GM12891 (cell line): ENCODE measurements at regions not wholly inside any gene's neighbourhood (a gene's known extent, or its start where the extent isn't known, plus 50 kb on each side); places are given as distances from the start of the nearest gene placed in this dataset.

Experiments used
- DNase-seq: peaks from one replicate; pipeline ENCODE4 v3.0.0; 2011; ENCODE audit warnings: low spot score; ENCODE audit not compliant: insufficient read length
- FAIRE-seq: peaks from 2 replicates; lab custom pipeline; 2011; peaks lifted over from hg19 to GRCh38; lab: Jason Lieb, UNC
- PAX5 ChIP-seq: IDR thresholded peaks from 2 replicates; pipeline ENCODE4 v1.6.1; 2011; ENCODE audit warnings: low read length, moderate library complexity, mild to moderate bottlenecking; ENCODE audit not compliant: insufficient read depth, severe bottlenecking
- POLR2A ChIP-seq: IDR thresholded peaks from 2 replicates; pipeline ENCODE4 v1.6.1; 2011; ENCODE audit warnings: low read depth, low read length, control low read depth
- POLR2AphosphoS5 ChIP-seq: IDR thresholded peaks from 2 replicates; pipeline ENCODE4 v1.6.1; 2011; ENCODE audit warnings: low read depth, low read length, control low read depth
- POU2F2 ChIP-seq: IDR thresholded peaks from 2 replicates; pipeline ENCODE4 v1.6.1; 2011; ENCODE audit warnings: low read depth, mild to moderate bottlenecking, control low read depth, low read length, moderate library complexity
- SPI1 ChIP-seq: IDR thresholded peaks from 2 replicates; pipeline ENCODE4 v1.6.1; 2011; ENCODE audit warnings: low read depth, low read length, control low read depth
- TAF1 ChIP-seq: IDR thresholded peaks from 2 replicates; pipeline ENCODE4 v1.6.1; 2011; ENCODE audit warnings: low read depth, low read length, control low read depth

DNA sequence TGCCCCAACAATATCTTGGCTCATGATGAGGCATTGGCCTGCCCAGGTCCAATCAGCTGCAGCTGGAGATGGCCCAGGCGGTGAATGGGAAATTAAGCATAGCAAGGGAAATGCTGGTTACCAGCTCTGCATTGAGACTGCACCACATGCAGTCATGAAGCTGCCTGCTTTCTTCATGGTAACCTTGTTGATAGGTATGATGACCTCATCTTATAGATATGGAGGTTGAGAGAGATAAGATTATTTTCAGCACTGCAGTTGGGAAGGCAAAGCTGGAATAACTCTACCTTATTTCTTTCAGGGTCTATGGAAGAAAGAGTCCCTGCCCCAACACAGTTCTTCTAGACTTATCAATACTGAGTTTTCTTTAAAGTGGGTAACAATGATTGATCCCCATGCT is 180.1 kb downstream of the ICE1 start:
- FAIRE-seq (no peak), DNase-seq (no peak)
- TF ChIP-seq PAX5, result no peak
- no peak for TF ChIP-seq TAF1
- TF ChIP-seq POLR2AphosphoS5, result no peak
- no peak for TF ChIP-seq POLR2A
- TF ChIP-seq POU2F2, result no peak
- TF ChIP-seq SPI1, result no peak

DNA sequence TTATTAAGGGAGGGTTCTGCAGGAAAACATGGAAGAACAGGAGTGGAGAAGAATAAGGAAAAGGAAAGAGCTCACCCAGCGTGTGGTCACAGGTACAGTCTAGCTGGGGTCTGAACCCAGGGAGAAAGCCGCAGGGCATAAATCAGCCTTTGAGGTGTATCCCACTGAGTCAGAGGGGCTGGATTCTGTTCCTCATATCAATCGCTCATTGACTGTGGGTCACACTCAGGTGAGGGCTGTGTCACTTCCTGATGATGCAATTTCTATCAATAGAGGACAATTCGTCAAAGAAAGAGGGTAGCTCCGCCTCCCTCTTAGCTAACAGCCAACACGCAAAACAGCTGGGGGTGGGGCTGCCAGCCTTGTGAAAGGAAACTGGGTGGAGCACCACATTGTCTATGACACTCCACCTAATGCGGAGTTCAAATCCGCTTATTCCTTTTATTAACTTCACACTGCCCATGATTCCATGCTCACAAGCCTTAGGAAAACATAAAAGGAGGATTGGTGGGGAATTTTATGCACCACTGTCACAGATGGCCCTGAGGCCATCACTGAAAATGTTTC is 176.2 kb downstream of the ICE1 start:
- FAIRE-seq, result no peak
- DNase-seq, result no peak
- no peak for TF ChIP-seq SPI1
- TF ChIP-seq POLR2A, result no peak
- TF ChIP-seq POU2F2, result no peak
- TF ChIP-seq PAX5, result no peak
- no peak for TF ChIP-seq TAF1
- no peak for TF ChIP-seq POLR2AphosphoS5

DNA sequence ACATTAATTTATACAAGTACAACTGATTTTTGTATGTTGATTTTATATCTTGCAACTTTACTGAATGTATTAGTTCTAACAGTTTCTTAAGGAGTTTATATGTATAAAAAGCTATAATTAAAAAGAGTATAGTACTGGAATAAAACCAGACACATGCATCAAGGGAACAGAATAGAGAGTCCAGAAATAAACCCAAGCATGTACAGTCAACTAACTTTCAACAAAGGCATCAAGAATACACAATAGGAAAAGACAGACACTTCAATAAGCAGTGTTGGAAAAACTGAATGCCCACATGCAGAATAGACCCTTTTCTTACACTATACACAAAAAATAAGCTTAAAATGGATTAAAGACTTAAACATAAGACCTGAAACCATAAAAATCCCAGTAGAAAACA is 170.9 kb downstream of the ICE1 start:
- FAIRE-seq, result no peak
- TF ChIP-seq POU2F2, result no peak
- no peak for TF ChIP-seq PAX5
- no peak for TF ChIP-seq TAF1
- TF ChIP-seq POLR2A, result no peak
- no peak for TF ChIP-seq SPI1

DNA sequence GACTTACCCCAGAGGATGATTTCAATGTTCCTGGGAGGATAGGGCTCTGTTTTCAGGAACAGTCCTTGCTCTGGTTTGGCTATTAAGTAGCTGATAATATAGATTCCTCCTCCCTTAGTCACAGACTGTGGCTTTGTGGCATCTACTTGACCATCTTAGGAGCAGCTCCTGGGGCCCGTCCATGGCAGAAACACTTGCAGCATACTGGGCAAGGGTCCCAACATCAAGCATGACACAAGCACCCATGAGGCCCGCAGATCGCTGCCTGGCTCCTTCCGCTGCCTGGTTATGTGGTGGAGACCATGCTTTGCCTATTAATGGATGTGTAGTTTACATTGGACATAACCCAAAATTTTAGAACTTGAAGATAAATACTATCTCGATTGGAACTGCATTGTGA is 170.1 kb downstream of the ICE1 start:
- no peak for DNase-seq
- no peak for TF ChIP-seq POLR2AphosphoS5
- TF ChIP-seq TAF1, result no peak
- no peak for TF ChIP-seq POLR2A
- TF ChIP-seq PAX5, result no peak
- TF ChIP-seq SPI1, result no peak
- TF ChIP-seq POU2F2, result no peak
- FAIRE-seq, result no peak

More for the DNA sequence above, 170.9 kb downstream of the ICE1 start:
- no peak for DNase-seq

DNA sequence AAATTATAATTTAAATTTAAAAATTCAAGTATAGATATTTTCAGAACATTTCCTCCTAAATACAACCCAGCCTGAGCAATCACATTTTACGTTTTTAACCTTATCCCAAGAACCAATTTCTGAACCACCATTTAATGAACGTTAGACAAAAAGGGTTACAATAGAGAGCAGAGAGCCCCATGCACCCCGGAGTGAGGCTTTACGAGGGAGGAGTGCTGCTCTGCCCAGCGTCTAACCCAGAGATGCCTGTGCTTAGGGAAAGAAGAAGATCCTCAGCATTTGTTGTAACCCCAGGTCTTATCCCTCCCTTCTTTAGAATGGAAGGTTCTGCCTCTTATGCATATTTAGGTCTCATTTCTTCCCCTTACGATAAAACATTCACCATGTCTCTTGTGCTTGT is 169.1 kb downstream of the ICE1 start:
- FAIRE-seq, result no peak
- DNase-seq, result no peak
- TF ChIP-seq SPI1 (no peak), POLR2A (no peak), PAX5 (no peak), TAF1 (no peak), POU2F2 (no peak), POLR2AphosphoS5 (no peak)

DNA sequence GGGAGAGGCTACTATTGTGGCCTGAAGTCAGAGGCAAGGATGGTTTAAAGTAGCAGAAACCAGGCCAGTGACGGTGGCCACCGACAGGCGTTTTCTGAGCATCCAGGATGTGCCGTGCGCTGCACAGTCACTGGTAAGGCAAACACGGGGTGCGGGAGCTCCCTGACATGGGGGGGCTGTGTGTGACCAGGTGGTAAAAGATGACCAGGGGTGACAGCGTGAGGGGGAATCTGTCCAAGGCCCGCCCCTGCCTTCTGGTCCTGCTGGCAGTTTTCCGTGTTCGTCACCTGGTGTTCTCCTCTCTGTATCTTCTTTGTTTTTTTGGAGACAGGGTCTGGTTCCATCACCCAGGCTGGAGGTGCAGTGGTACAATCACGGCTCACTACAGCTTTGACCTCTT is 167.4 kb downstream of the ICE1 start:
- DNase-seq (no peak), FAIRE-seq (no peak)
- no peak for TF ChIP-seq TAF1
- no peak for TF ChIP-seq POU2F2
- TF ChIP-seq PAX5, result no peak
- TF ChIP-seq POLR2A, result no peak
- no peak for TF ChIP-seq SPI1
- no peak for TF ChIP-seq POLR2AphosphoS5

DNA sequence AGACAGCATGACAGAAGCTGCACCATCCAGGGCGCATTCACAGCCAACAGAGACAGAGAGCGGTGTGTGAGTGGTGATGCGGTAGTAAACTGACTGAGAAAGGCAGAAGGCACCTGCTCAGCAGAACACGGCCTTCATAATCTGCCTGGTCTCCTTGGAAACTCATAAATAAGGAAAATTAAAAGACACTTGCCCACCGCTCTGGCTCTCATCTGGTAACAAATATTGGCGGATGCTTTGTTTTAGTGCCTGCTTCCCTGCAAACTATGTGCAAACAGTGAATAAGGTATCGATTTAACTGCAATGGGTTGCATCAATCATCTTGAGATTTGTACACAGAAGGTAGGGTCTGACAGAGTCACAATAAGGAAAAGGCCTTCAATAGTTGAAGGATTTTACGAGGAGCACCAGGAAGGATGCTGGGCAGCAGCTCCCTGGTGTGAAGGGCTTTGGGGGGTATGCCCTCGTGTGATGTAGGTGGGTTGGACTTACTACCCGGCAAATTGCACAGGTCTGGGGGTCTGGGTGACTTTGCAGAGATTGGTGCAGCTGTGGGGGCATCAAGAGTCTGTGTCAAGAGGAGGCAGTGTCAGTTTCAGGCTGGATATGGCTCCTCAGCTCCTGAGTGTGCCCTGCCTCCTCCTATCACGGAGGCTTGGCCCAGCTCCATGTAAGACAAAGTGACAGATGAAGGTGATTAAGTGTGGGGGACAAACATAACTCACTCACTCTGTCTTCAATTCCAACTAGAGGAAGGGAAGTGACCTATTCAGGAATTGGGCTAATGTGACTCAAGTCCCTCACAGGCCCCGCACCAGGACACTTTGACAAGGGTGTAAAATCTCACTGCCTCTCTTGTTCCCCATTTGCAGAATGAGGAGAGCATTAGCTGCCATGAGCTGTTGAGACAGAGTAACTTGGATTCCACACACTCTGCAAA is 166.7 kb downstream of the ICE1 start:
- no peak for FAIRE-seq

DNA sequence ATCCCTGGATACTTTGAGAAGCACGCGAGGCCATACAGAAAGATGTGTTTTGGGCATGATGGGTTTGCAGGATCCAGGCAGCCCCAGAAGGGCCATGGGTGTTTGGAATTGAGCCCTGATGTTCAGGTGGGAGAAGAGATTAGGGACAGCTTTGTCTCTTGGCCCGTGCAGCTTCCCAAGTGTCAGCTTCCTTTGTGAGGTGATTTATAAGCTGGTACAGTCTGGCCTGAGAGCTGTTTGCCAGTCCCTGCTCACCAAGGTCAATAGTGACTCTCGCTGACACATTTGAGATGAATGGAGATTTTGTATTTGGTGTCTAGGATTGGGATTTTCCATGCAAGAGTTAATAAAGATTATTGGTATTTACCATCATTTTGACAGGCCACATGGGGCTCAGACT is 165.9 kb downstream of the ICE1 start:
- TF ChIP-seq SPI1, result no peak
- TF ChIP-seq TAF1, result no peak
- no peak for TF ChIP-seq POU2F2
- no peak for TF ChIP-seq PAX5
- no peak for TF ChIP-seq POLR2AphosphoS5
- TF ChIP-seq POLR2A, result no peak
- no peak for DNase-seq
- no peak for FAIRE-seq

More for the DNA sequence above, 166.7 kb downstream of the ICE1 start:
- TF ChIP-seq POLR2AphosphoS5 (no peak), SPI1 (no peak), POU2F2 (no peak)
- DNase-seq, result no peak

DNA sequence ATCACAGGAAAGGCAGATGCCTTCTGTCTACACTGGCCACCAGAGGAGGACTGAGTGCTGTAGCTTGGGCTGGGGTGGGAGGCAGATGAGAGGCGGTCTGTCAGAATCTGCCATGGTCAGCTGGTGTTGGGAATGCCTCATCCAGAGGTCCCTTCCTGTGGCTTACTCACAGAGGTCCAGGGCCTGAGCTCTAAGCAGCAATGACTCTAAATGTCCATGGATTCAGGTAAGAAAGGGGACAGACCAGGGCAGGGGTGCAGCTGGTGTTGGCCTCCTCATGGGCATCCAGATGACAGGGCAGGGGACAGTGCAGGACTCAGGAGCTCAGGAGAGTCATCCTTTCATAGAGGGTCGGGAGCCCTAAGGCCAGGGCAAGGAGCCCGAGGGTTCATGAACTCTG is 165.0 kb downstream of the ICE1 start:
- no peak for DNase-seq
- no peak for TF ChIP-seq TAF1
- TF ChIP-seq SPI1, result no peak
- no peak for TF ChIP-seq POLR2AphosphoS5
- no peak for FAIRE-seq

DNA sequence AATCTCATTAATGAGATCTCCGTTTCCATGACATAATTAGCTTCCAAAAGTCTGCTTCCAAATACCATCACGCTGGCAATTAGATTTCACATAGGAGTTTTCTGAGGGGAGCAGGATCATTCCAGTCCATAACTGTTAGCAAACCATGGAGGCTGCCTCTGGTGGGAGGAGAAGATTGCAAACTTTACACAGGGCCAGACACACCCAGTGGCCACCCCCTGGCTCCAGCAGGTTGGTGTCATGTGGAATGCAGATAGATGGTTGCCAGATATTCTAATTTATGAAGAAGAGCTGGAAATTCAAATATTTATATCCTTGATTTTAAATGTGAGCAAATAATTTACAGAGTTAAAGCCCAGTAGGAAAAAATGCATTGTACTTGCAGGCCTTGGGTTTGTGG is 164.2 kb downstream of the ICE1 start:
- DNase-seq, result no peak
- TF ChIP-seq POLR2AphosphoS5 (no peak), SPI1 (no peak), POLR2A (no peak), POU2F2 (no peak), TAF1 (no peak), PAX5 (no peak)

More for the DNA sequence above, 164.2 kb downstream of the ICE1 start:
- FAIRE-seq, result no peak
